PC-9 (cell line): ENCODE measurements at regions not wholly inside any gene's neighbourhood (a gene's known extent, or its start where the extent isn't known, plus 50 kb on each side); places are given as distances from the start of the nearest gene placed in this dataset.
"Not testable (repeated sequence)": the region's sequence is repeated elsewhere in the genome, so short reads cannot be mapped to it uniquely, and the experiment has no call there.

Source experiments
- BruUV-seq: library from RNA; stranded (reverse); fragments of 400-500 nt; replicated peaks from 2 replicates; lab custom pipeline; 2021; lab: Mats Ljungman, UMichigan
- CTCF ChIA-PET: fragments of 300-600 bp; sonication (Branson Sonifier 250); formaldehyde crosslinking; loops from one replicate; lab custom pipeline; 2022; ENCODE audit warnings: antibody characterized with exemption; lab: Charles Lee
- POLR2A ChIA-PET: fragments of 300-600 bp; sonication (Branson Sonifier 250); formaldehyde crosslinking; loops from one replicate; lab custom pipeline; 2022; ENCODE audit warnings: antibody characterized with exemption; ENCODE audit not compliant: unreplicated experiment; lab: Charles Lee
- DNase-seq, 2 experiments: peaks; one replicate each; pipeline versions ENCODE4 v3.0.0 to v3.0.0-alpha.2; 2015 to 2022; ENCODE audit warnings: mixed read lengths in 1 of 2
- H2AFZ ChIP-seq: fragments of 200-600 bp; sonication (generic); 2 replicates; pipeline ENCODE4 v1.8.1; 2017; ENCODE audit warnings: antibody characterized with exemption
- H3F3A ChIP-seq: fragments of 200-600 bp; sonication (generic); 2 replicates; pipeline ENCODE4 v1.8.1; 2017; ENCODE audit warnings: antibody characterized with exemption, mild to moderate bottlenecking, low read depth; ENCODE audit not compliant: insufficient read depth
- H3K27ac ChIP-seq: fragments of 200-600 bp; sonication (generic); 2 replicates; pipeline ENCODE4 v1.6.1; 2016; ENCODE audit warnings: mixed run types
- H3K27me3 ChIP-seq: fragments of 200-600 bp; sonication (generic); 2 replicates; pipeline ENCODE4 v1.6.1; 2016; ENCODE audit warnings: low read depth, mixed run types; ENCODE audit not compliant: insufficient read depth
- H3K36me3 ChIP-seq: fragments of 200-600 bp; sonication (generic); 2 replicates; pipeline ENCODE4 v1.6.1; 2016; ENCODE audit warnings: low read depth, mixed run types
- H3K4me1 ChIP-seq: fragments of 200-600 bp; sonication (generic); replicated peaks from 2 replicates; pipeline ENCODE4 v1.6.1; 2016; ENCODE audit warnings: mixed run types; ENCODE audit not compliant: insufficient read depth
- H3K4me2 ChIP-seq: fragments of 200-600 bp; sonication (generic); 2 replicates; pipeline ENCODE4 v1.6.1; 2017; ENCODE audit warnings: mixed run types
- H3K4me3 ChIP-seq: fragments of 200-600 bp; sonication (generic); 2 replicates; pipeline ENCODE4 v1.6.1; 2016; ENCODE audit warnings: mixed run types
- H3K79me2 ChIP-seq: fragments of 200-600 bp; sonication (generic); 2 replicates; pipeline ENCODE4 v1.6.1; 2017; ENCODE audit warnings: low read depth, mixed run types
- H3K9me2 ChIP-seq: fragments of 200-600 bp; sonication (generic); 2 replicates; pipeline ENCODE4 v1.8.1; 2017; ENCODE audit warnings: mild to moderate bottlenecking; ENCODE audit not compliant: insufficient read depth
- H3K9me3 ChIP-seq: fragments of 200-600 bp; sonication (generic); 2 replicates; pipeline ENCODE4 v1.8.1; 2016; ENCODE audit warnings: low read depth; ENCODE audit not compliant: insufficient read depth
- H4K20me1 ChIP-seq: fragments of 200-600 bp; sonication (generic); 2 replicates; pipeline ENCODE4 v1.8.1; 2017; ENCODE audit not compliant: insufficient read depth
- CTCF ChIP-seq: fragments of 200-600 bp; sonication (generic); conservative IDR thresholded peaks from 2 replicates; pipeline ENCODE4 v1.6.1; 2017; ENCODE audit warnings: mixed run types, antibody characterized with exemption, mild to moderate bottlenecking, moderate library complexity
- EZH2 ChIP-seq: fragments of 200-600 bp; sonication (generic); IDR thresholded peaks from 2 replicates; pipeline ENCODE4 v1.8.0; 2017; ENCODE audit warnings: antibody characterized with exemption, low read depth
- intact Hi-C: fragments of 100-400 bp; cut with micrococcal nuclease; formaldehyde crosslinking; loops from one replicate; pipeline ENCODE4 v1.10.0; 2022; ENCODE audit not compliant: unreplicated experiment

GRCh38 chr4:189613207-189613606 lies 327.5 kb upstream of the FRG1 start:
- Histone ChIP-seq H2AFZ (no peak overlapping the region), H3K9me2 (no peaks in the 10 kb centered on the region), H3F3A (no peaks in the 10 kb centered on the region), H3K27me3 (peaks cover 9% of the 10 kb centered on the region; the same call in 1 of the 2 replicates), H3K4me1 (no peaks in the 10 kb centered on the region), H3K79me2 (no peaks in the 10 kb centered on the region), H3K36me3 (no peaks in the 10 kb centered on the region), H3K4me3 (no peak overlapping the region), H3K9me3 (no peaks in the 10 kb centered on the region), H3K27ac (no peak overlapping the region), H3K4me2 (no peak overlapping the region), H4K20me1 (no peaks in the 10 kb centered on the region)
- no peak for TF ChIP-seq EZH2
- TF ChIP-seq CTCF = no peak
- ChIA-PET CTCF (no interaction called here), POLR2A (no interaction called here)
- DNase-seq = no peak
- BruUV-seq = no TSS peak
- intact Hi-C loops = no loop called here

- H3K4me2 ChIP-seq = no peak overlapping the region
- H3K27me3 ChIP-seq = peaks cover under 1% of the 10 kb centered on the region; the same call in 1 of the 2 replicates
- no TSS peak for BruUV-seq
- H3K79me2 ChIP-seq = no peaks in the 10 kb centered on the region
- intact Hi-C loops = no loop called here
- DNase-seq = no peak
- no peaks in the 10 kb centered on the region for H4K20me1 ChIP-seq
- no peak for TF ChIP-seq EZH2
- no peak for TF ChIP-seq CTCF
- H3K9me2 ChIP-seq = no peaks in the 10 kb centered on the region
- CTCF ChIA-PET = no interaction called here
- POLR2A ChIA-PET = no interaction called here
- no peak overlapping the region for H3K27ac ChIP-seq
- H2AFZ ChIP-seq = no peak overlapping the region
- no peaks in the 10 kb centered on the region for H3K4me1 ChIP-seq
- H3F3A ChIP-seq = no peaks in the 10 kb centered on the region
- H3K36me3 ChIP-seq = no peaks in the 10 kb centered on the region
- no peak overlapping the region for H3K4me3 ChIP-seq
- H3K9me3 ChIP-seq = no peaks in the 10 kb centered on the region
Observed at GRCh38 chr4:189615217-189615663, 325.4 kb upstream of the FRG1 start.

- H3K4me3 ChIP-seq, H3K4me1 ChIP-seq, H3K9me3 ChIP-seq, H3K79me2 ChIP-seq, POLR2A ChIA-PET, DNase-seq, H3K9me2 ChIP-seq, H3K27me3 ChIP-seq, H3K4me2 ChIP-seq, H3K36me3 ChIP-seq, H2AFZ ChIP-seq, H4K20me1 ChIP-seq, H3K27ac ChIP-seq, intact Hi-C loops, CTCF ChIA-PET, H3F3A ChIP-seq, BruUV-seq: not testable (repeated sequence)
Observed at GRCh38 chr4:189617741-189618140, 322.9 kb upstream of the FRG1 start.

- H3K36me3 ChIP-seq, H3K79me2 ChIP-seq, H3K4me1 ChIP-seq, H3K4me3 ChIP-seq, H3K9me2 ChIP-seq, intact Hi-C loops, H3K4me2 ChIP-seq, H3K27me3 ChIP-seq, H3K27ac ChIP-seq, H3F3A ChIP-seq, CTCF ChIA-PET, POLR2A ChIA-PET, BruUV-seq, H2AFZ ChIP-seq, H4K20me1 ChIP-seq, DNase-seq, H3K9me3 ChIP-seq: not testable (repeated sequence)
Observed at GRCh38 chr4:189619441-189620250, 321.0 kb upstream of the FRG1 start.

GRCh38 chr4:189622574-189622973 lies 318.1 kb upstream of the FRG1 start:
- H3K27ac ChIP-seq, BruUV-seq, H3K36me3 ChIP-seq, H2AFZ ChIP-seq, H3K9me2 ChIP-seq, H3K4me1 ChIP-seq, H3K4me2 ChIP-seq, H3K79me2 ChIP-seq, H3K4me3 ChIP-seq, DNase-seq, H3K27me3 ChIP-seq, POLR2A ChIA-PET, H3F3A ChIP-seq, CTCF ChIA-PET, H4K20me1 ChIP-seq, H3K9me3 ChIP-seq, intact Hi-C loops: not testable (repeated sequence)

GRCh38 chr4:189627041-189627440 lies 313.6 kb upstream of the FRG1 start:
- intact Hi-C loops, DNase-seq, H3K4me3 ChIP-seq, H2AFZ ChIP-seq, H3K9me2 ChIP-seq, H3F3A ChIP-seq, H3K36me3 ChIP-seq, H4K20me1 ChIP-seq, H3K27me3 ChIP-seq, H3K9me3 ChIP-seq, H3K4me1 ChIP-seq, BruUV-seq, H3K27ac ChIP-seq, POLR2A ChIA-PET, H3K79me2 ChIP-seq, CTCF ChIA-PET, H3K4me2 ChIP-seq: not testable (repeated sequence)
